Glutamatergic neuron (in vitro differentiated cells): ENCODE measurements at regions not wholly inside any gene's neighbourhood (a gene's known extent, or its start where the extent isn't known, plus 50 kb on each side); places are given as distances from the start of the nearest gene placed in this dataset.

Experiments used
- DNase-seq: peaks from one replicate; pipeline ENCODE4 v3.0.0; 2022
- H3K27ac Mint-ChIP-seq: one replicate; pipeline ENCODE4 v1.8.0; 2020; ENCODE audit warnings: mild to moderate bottlenecking, mixed read lengths, inconsistent platforms; ENCODE audit not compliant: unreplicated experiment
- H3K27me3 Mint-ChIP-seq: one replicate; pipeline ENCODE4 v1.8.0; 2020; ENCODE audit warnings: mild to moderate bottlenecking, moderate library complexity, mixed read lengths, inconsistent platforms; ENCODE audit not compliant: unreplicated experiment
- H3K36me3 Mint-ChIP-seq: one replicate; pipeline ENCODE4 v1.8.0; 2020; ENCODE audit warnings: mild to moderate bottlenecking, mixed read lengths, inconsistent platforms; ENCODE audit not compliant: unreplicated experiment
- H3K4me1 Mint-ChIP-seq: one replicate; pipeline ENCODE4 v1.8.0; 2020; ENCODE audit warnings: mild to moderate bottlenecking, low read depth, mixed read lengths, inconsistent platforms; ENCODE audit not compliant: unreplicated experiment
- H3K4me3 Mint-ChIP-seq: one replicate; pipeline ENCODE4 v1.8.0; 2020; ENCODE audit warnings: mild to moderate bottlenecking, mixed read lengths, inconsistent platforms; ENCODE audit not compliant: unreplicated experiment
- H3K9me3 Mint-ChIP-seq: one replicate; pipeline ENCODE4 v1.8.0; 2020; ENCODE audit warnings: mild to moderate bottlenecking, moderate library complexity, mixed read lengths, inconsistent platforms; ENCODE audit not compliant: unreplicated experiment
- TF ChIP-seq, protein P1 (sequence below): fragments of 200-600 bp; sonication (generic); IDR thresholded peaks from one replicate; pipeline ENCODE4 v1.5.0; 2021; ENCODE audit not compliant: partially characterized antibody, unreplicated experiment

DNA sequence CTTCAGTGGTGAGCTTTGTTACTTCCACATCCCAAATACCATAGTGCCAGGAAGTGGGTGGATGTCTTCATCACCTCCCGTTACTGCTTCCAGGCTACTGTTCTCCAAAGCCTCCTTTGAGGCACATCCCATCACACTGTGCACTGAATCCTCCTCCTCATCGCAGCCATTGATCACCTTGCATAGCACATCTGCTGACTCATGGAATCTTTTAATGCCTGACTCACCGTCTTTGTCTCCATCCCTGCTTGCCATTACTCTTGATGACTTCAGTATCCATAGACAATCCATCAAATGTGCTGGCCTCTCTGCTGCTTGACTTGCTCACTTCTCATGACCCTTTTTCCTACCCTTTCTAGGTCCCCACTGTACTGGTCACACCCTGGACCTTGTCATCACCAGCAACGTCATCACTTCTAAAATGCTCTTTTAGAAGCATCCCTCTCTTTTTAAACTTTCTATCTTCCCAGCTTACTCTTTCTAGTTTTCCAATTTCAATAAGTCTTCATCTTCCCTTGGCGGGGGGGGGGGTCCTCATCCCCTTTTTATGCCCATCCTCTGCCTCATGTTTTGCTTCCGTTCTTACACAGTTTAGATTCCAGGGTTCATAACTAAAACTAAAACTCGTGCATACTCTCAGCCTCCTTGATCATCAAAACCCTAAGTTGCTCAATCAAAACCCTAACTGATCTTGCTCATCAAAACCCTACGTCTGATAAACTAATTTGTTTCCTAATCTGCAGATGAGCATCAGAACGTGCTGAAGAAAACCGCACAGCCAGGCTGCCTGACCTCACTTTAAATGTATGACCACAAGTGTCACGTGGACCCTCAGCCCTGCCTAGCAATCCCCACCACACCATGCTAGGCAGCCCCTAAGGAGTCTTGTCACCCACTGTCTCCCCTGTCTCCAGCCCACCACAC is 289.7 kb upstream of the ZFHX3 start:
- no peaks in the 10 kb centered on the region for H3K27me3 Mint-ChIP-seq
- no peak overlapping the region for H3K27ac Mint-ChIP-seq
- no peak overlapping the region for H3K4me3 Mint-ChIP-seq
- no peaks in the 10 kb centered on the region for H3K9me3 Mint-ChIP-seq
- DNase-seq, result no peak
- no peaks in the 10 kb centered on the region for H3K4me1 Mint-ChIP-seq
- TF ChIP-seq, protein P1, sequence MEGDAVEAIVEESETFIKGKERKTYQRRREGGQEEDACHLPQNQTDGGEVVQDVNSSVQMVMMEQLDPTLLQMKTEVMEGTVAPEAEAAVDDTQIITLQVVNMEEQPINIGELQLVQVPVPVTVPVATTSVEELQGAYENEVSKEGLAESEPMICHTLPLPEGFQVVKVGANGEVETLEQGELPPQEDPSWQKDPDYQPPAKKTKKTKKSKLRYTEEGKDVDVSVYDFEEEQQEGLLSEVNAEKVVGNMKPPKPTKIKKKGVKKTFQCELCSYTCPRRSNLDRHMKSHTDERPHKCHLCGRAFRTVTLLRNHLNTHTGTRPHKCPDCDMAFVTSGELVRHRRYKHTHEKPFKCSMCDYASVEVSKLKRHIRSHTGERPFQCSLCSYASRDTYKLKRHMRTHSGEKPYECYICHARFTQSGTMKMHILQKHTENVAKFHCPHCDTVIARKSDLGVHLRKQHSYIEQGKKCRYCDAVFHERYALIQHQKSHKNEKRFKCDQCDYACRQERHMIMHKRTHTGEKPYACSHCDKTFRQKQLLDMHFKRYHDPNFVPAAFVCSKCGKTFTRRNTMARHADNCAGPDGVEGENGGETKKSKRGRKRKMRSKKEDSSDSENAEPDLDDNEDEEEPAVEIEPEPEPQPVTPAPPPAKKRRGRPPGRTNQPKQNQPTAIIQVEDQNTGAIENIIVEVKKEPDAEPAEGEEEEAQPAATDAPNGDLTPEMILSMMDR, result no peak
- no peaks in the 10 kb centered on the region for H3K36me3 Mint-ChIP-seq

DNA sequence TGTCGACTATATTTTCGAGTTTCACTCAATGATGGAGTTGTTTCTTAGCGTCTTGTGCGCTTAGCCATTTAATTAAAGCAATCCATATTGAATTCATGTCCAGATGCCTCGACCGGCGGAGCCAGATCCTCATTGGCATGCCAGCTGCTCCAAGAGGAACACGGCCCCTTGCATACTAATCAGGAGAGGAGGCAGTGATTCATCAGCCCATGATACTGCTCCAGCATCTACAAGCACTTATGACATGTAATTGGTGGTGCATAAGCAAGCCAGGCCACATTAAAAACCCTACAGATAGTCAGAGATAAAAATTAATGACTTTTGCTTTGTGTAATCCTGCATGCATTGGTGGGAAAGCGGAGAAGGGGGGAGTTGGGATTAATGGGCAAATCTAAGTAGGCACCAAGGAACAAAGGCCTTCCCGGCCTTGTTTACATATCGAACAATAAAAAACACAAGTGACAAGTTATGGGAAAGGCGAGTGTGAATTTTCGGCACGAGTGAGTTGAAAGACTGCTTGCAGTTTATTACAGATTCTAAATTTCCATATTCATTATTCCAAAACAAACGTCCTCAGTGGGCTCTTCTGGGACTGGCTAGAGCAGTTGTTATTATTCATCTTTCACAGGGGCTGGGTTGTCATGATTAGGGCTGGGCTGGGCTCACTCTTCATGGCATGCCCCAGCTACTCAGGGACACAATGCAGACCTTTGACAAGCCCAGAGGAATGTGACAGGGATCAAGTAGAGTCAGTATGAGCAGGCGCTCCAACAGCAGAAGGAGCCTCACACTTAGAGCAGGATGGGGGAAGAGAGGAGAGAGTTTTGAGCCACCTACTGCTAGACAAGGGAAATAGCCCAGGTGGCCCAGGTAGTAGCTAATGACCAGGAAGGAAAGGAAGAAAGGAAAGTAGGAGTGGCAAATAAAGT is 281.7 kb upstream of the ZFHX3 start:
- Mint-ChIP-seq H3K9me3 (no peaks in the 10 kb centered on the region), H3K4me3 (no peak overlapping the region), H3K27me3 (no peaks in the 10 kb centered on the region), H3K27ac (no peak overlapping the region), H3K4me1 (no peaks in the 10 kb centered on the region), H3K36me3 (no peaks in the 10 kb centered on the region)
- TF ChIP-seq, protein P1, result no peak
- DNase-seq, result no peak

DNA sequence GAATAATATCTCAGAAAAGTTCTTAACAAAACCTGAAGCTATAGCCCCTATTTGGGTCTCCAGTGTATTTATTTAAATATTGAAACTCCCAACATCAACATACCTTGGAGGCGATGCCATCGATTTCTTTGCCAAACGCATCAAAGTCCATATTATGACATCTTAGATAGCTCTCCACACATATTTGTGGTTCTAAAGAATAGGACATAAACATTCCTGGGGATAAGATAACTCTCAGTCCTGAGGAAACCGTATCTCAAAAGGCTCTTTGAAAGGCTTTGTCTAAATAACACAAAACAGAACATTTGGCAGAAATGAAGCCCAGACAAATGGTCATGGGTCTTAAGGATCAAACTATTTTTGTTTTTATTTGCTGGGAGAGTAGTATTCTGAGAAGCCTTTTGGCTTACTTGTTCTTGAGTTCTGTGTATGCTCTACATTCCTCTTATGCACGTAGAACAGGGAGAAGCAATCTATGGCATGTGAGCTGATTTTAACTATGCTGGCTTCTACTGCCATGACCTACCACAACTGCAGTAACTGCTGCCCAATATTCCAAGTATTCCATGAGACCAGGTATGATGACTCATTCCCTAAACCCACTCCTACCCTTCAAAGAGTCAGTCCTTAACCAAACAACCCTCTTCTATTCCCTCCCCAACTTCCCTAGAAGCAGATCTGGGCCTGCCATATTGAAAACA is 279.0 kb upstream of the ZFHX3 start:
- DNase-seq, result no peak
- Mint-ChIP-seq H3K27ac (no peak overlapping the region), H3K27me3 (no peaks in the 10 kb centered on the region), H3K36me3 (no peaks in the 10 kb centered on the region), H3K9me3 (no peaks in the 10 kb centered on the region), H3K4me3 (no peak overlapping the region), H3K4me1 (peaks cover 2% of the 10 kb centered on the region)
- TF ChIP-seq, protein P1, result no peak

DNA sequence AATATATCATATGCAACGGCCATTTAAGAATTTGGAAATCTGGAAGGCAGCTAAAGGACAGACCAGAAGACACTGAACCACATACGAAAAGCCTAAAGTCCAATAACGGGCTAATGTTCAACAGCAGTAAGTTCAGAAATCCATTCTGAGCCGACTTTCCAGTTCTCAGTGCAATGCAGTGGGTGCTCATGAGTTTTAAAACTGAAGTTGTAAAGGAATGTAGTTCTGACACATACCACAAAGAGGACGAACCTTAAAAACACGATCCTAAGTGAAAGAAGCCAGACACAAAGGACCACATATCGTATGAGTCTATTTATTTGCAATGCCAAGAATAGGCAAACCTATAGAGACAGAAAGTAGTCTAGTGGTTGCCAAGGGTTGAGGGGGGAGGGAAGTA is 278.3 kb upstream of the ZFHX3 start:
- TF ChIP-seq, protein P1, result no peak
- Mint-ChIP-seq H3K4me1 (peaks cover 6% of the 10 kb centered on the region), H3K27me3 (no peaks in the 10 kb centered on the region), H3K27ac (no peak overlapping the region), H3K36me3 (no peaks in the 10 kb centered on the region), H3K4me3 (no peak overlapping the region), H3K9me3 (no peaks in the 10 kb centered on the region)
- DNase-seq, result no peak
